Panc1 (cell line): ENCODE measurements at regions not wholly inside any gene's neighbourhood (a gene's known extent, or its start where the extent isn't known, plus 50 kb on each side); places are given as distances from the start of the nearest gene placed in this dataset.

ENCODE experiments used
- ATAC-seq: fragments of 200-7000 bp; cut with Tn5 transposase; 2 replicates; pipeline ENCODE4 v1.9.1; 2020; ENCODE audit warnings: mild to moderate bottlenecking, moderate library complexity
- BruUV-seq: library from RNA; stranded (reverse); fragments of 400-500 nt; replicated peaks from 2 replicates; lab custom pipeline; 2021; lab: Mats Ljungman, UMichigan
- CTCF ChIA-PET: fragments of 300-600 bp; sonication (Branson Sonifier 250); formaldehyde crosslinking; loops from one replicate; lab custom pipeline; 2022; ENCODE audit warnings: antibody characterized with exemption; lab: Charles Lee
- POLR2A ChIA-PET: fragments of 300-600 bp; sonication (Branson Sonifier 250); formaldehyde crosslinking; loops from one replicate; lab custom pipeline; 2022; ENCODE audit warnings: antibody characterized with exemption; lab: Charles Lee
- DNase-seq: peaks from one replicate; pipeline ENCODE4 v3.0.0-alpha.2; 2010; ENCODE audit warnings: low read depth, low spot score
- H3K27ac ChIP-seq: 2 replicates; pipeline ENCODE4 v1.5.1; 2011; ENCODE audit warnings: mild to moderate bottlenecking, low read length, inconsistent platforms
- H3K27me3 ChIP-seq: fragments of 200-500 bp; sonication (Bioruptor generic); 2 replicates; pipeline ENCODE4 v1.6.0; 2014; ENCODE audit warnings: low read length, inconsistent platforms; ENCODE audit not compliant: control insufficient read depth, insufficient read depth
- H3K36me3 ChIP-seq: fragments of 200-500 bp; sonication (Bioruptor generic); 2 replicates; pipeline ENCODE4 v1.5.1; 2014; ENCODE audit warnings: inconsistent platforms, mild to moderate bottlenecking, low read length, moderate library complexity; ENCODE audit not compliant: control insufficient read depth, insufficient read depth
- H3K4me1 ChIP-seq: 2 replicates; pipeline ENCODE4 v1.5.1; 2011; ENCODE audit warnings: inconsistent platforms, mild to moderate bottlenecking, low read length, moderate library complexity; ENCODE audit not compliant: control insufficient read depth, insufficient read depth
- H3K4me3 ChIP-seq, 2 experiments: 2 replicates each; pipeline ENCODE4 v1.5.1; 2011 to 2012; ENCODE audit warnings: low read depth in 2 of 2, low read length in 2 of 2, mild to moderate bottlenecking in 2 of 2, inconsistent platforms in 1 of 2, moderate library complexity in 1 of 2
- H3K9me3 ChIP-seq: fragments of 200-500 bp; sonication (Bioruptor generic); 2 replicates; pipeline ENCODE4 v1.5.1; 2014; ENCODE audit warnings: low read depth, mild to moderate bottlenecking, inconsistent platforms, low read length, moderate library complexity; ENCODE audit not compliant: control insufficient read depth, insufficient read depth
- POLR2AphosphoS5 ChIP-seq: IDR thresholded peaks from 2 replicates; pipeline ENCODE4 v1.6.1; 2012; ENCODE audit warnings: mild to moderate bottlenecking, low read depth, low read length, moderate library complexity
- SIN3A ChIP-seq: IDR thresholded peaks from 2 replicates; pipeline ENCODE4 v1.6.1; 2012; ENCODE audit warnings: low read depth, mild to moderate bottlenecking, low read length, moderate library complexity, borderline replicate concordance; ENCODE audit not compliant: insufficient read depth
- TCF7L2 ChIP-seq: IDR thresholded peaks from 2 replicates; pipeline ENCODE4 v1.6.1; 2011; ENCODE audit warnings: mild to moderate bottlenecking, low read depth, low read length, inconsistent platforms
- in situ Hi-C: cut with HindIII; loops from 2 replicates; pipeline ENCODE4 v1.10.0; 2016; ENCODE audit warnings: low sequenced_read_pairs, low pct_unique_long_range_greater_than_20kb
- intact Hi-C: fragments of 100-400 bp; cut with micrococcal nuclease; formaldehyde crosslinking; loops from one replicate; pipeline ENCODE4 v1.10.0; 2022; ENCODE audit not compliant: unreplicated experiment
- TF ChIP-seq, protein P1 (sequence below): fragments of 450-650 bp; IDR thresholded peaks from 2 replicates; pipeline ENCODE4 v1.5.1; 2017; ENCODE audit warnings: mild to moderate bottlenecking
- TF ChIP-seq, protein P2 (sequence below), 2 experiments: IDR thresholded peaks; 2 replicates each; pipeline ENCODE4 v1.6.1; 2011 to 2012; ENCODE audit warnings: low read depth in 2 of 2, control low read depth in 1 of 2, low read length in 1 of 2, mild to moderate bottlenecking in 1 of 2, moderate library complexity in 1 of 2; ENCODE audit not compliant: insufficient read depth in 1 of 2

DNA sequence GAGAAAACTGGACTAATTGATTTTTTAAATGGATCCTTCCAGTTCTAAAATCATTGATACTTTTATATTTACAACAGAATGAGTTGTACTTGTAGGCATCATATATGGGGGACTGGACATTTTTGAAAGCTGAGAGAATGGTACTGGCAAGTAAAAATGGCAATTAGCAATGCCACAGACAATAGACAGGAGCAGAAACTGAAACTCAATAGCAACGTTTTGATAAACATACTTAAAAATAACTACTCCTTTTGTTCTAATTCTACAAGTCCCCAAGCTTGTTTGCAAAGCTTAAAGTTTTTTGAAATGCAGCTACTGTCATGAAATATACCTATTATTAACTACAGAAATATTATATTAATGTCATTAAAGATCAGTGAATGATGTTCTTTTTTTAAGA is 52.8 kb upstream of the FBXL7 start:
- BruUV-seq: no TSS peak

DNA sequence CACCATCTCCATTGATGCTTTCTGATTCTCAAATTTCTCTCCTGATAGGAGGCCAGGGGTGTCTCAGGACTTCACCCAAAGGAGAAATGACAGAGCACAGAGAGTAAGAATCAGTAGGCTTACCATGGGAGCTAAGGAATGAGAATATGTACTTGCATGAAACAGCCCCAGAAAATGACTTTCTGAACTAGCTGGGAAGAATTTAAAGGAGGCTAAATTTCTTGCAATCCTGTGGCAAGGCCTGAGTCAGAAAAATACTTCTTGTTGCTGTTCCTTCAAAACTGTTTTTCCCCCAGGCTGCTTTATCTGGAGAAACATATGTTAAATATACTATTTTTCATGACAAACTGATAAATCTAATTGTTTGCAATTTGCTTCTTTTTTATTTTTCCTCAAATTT is 53.4 kb upstream of the FBXL7 start:
- ChIA-PET CTCF (no interaction called here), POLR2A (no interaction called here)
- Histone ChIP-seq H3K36me3 (no peaks in the 10 kb centered on the region), H3K27me3 (no peaks in the 10 kb centered on the region), H3K27ac (no peak overlapping the region), H3K9me3 (no peaks in the 10 kb centered on the region), H3K4me3 (no peak overlapping the region), H3K4me1 (no peaks in the 10 kb centered on the region)
- DNase-seq: no peak
- TF ChIP-seq, protein P1, sequence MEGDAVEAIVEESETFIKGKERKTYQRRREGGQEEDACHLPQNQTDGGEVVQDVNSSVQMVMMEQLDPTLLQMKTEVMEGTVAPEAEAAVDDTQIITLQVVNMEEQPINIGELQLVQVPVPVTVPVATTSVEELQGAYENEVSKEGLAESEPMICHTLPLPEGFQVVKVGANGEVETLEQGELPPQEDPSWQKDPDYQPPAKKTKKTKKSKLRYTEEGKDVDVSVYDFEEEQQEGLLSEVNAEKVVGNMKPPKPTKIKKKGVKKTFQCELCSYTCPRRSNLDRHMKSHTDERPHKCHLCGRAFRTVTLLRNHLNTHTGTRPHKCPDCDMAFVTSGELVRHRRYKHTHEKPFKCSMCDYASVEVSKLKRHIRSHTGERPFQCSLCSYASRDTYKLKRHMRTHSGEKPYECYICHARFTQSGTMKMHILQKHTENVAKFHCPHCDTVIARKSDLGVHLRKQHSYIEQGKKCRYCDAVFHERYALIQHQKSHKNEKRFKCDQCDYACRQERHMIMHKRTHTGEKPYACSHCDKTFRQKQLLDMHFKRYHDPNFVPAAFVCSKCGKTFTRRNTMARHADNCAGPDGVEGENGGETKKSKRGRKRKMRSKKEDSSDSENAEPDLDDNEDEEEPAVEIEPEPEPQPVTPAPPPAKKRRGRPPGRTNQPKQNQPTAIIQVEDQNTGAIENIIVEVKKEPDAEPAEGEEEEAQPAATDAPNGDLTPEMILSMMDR: no peak
- TF ChIP-seq TCF7L2 (no peak), POLR2AphosphoS5 (no peak), SIN3A (no peak)
- TF ChIP-seq, protein P2, sequence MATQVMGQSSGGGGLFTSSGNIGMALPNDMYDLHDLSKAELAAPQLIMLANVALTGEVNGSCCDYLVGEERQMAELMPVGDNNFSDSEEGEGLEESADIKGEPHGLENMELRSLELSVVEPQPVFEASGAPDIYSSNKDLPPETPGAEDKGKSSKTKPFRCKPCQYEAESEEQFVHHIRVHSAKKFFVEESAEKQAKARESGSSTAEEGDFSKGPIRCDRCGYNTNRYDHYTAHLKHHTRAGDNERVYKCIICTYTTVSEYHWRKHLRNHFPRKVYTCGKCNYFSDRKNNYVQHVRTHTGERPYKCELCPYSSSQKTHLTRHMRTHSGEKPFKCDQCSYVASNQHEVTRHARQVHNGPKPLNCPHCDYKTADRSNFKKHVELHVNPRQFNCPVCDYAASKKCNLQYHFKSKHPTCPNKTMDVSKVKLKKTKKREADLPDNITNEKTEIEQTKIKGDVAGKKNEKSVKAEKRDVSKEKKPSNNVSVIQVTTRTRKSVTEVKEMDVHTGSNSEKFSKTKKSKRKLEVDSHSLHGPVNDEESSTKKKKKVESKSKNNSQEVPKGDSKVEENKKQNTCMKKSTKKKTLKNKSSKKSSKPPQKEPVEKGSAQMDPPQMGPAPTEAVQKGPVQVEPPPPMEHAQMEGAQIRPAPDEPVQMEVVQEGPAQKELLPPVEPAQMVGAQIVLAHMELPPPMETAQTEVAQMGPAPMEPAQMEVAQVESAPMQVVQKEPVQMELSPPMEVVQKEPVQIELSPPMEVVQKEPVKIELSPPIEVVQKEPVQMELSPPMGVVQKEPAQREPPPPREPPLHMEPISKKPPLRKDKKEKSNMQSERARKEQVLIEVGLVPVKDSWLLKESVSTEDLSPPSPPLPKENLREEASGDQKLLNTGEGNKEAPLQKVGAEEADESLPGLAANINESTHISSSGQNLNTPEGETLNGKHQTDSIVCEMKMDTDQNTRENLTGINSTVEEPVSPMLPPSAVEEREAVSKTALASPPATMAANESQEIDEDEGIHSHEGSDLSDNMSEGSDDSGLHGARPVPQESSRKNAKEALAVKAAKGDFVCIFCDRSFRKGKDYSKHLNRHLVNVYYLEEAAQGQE (IDR thresholded peaks at IDR 0.05; ENCODE audit: insufficient read depth in 1 of 2, low read depth in 2 of 2, low read length in 1 of 2): no peak
- ATAC-seq: no peak
- intact Hi-C loops: no loop called here
- in situ Hi-C loops: no loop called here
- no TSS peak for BruUV-seq

More for the DNA sequence above, 52.8 kb upstream of the FBXL7 start:
- TF ChIP-seq TCF7L2: no peak
- TF ChIP-seq POLR2AphosphoS5: no peak
- TF ChIP-seq SIN3A: no peak
- TF ChIP-seq, protein P2 (IDR thresholded peaks at IDR 0.05; ENCODE audit: insufficient read depth in 1 of 2, low read depth in 2 of 2, low read length in 1 of 2): no peak
- TF ChIP-seq, protein P1: no peak
- Histone ChIP-seq H3K4me1 (no peaks in the 10 kb centered on the region), H3K4me3 (no peak overlapping the region), H3K27me3 (no peaks in the 10 kb centered on the region), H3K36me3 (no peaks in the 10 kb centered on the region), H3K9me3 (no peaks in the 10 kb centered on the region), H3K27ac (no peak overlapping the region)
- CTCF ChIA-PET: no interaction called here
- POLR2A ChIA-PET: no interaction called here
- ATAC-seq (no peak), DNase-seq (no peak)
- in situ Hi-C loops (no loop called here), intact Hi-C loops (no loop called here)
